SK-N-DZ (cell line): ENCODE measurements at regions not wholly inside any gene's neighbourhood (a gene's known extent, or its start where the extent isn't known, plus 50 kb on each side); places are given as distances from the start of the nearest gene placed in this dataset.
"Not testable (repeated sequence)": the region's sequence is repeated elsewhere in the genome, so short reads cannot be mapped to it uniquely, and the experiment has no call there.

Experiments used
- DNase-seq: peaks from one replicate; pipeline ENCODE4 v3.0.0-alpha.2; 2015; ENCODE audit warnings: low spot score
- small RNA-seq, 2 experiments: library from RNA; depleted of rRNA; stranded (forward); fragments of <200 nt; gene quantifications; one replicate each; pipeline ENCODE3, GENCODE V24; 2014

- DNase-seq, result not testable (repeated sequence)
These were observed 653.4 kb downstream of the TGIF2LX start for GRCh38 chrX:90575155-90575554.

GRCh38 chrX:90601921-90602320 lies 680.2 kb downstream of the TGIF2LX start:
- DNase-seq, result not testable (repeated sequence)

GRCh38 chrX:90605736-90606135 lies 684.0 kb downstream of the TGIF2LX start:
- not testable (repeated sequence) for DNase-seq

- DNase-seq, result no peak
These were observed 696.1 kb downstream of the TGIF2LX start for GRCh38 chrX:90617710-90618325.

- DNase-seq, result peak; percentile 0
These were observed 743.5 kb downstream of the TGIF2LX start for GRCh38 chrX:90665161-90665560.

GRCh38 chrX:90713552-90713951 lies 721.1 kb upstream of the PABPC5 start:
- not testable (repeated sequence) for DNase-seq

GRCh38 chrX:90737555-90737954 lies 697.1 kb upstream of the PABPC5 start:
- not testable (repeated sequence) for DNase-seq

GRCh38 chrX:90757619-90758018 lies 677.0 kb upstream of the PABPC5 start:
- DNase-seq, result not testable (repeated sequence)

GRCh38 chrX:90765482-90765881 lies 669.2 kb upstream of the PABPC5 start:
- not testable (repeated sequence) for DNase-seq

GRCh38 chrX:90780286-90780789 lies 654.3 kb upstream of the PABPC5 start:
- DNase-seq, result not testable (repeated sequence)

Small RNA genes in the stretch of these regions (small RNA-seq; reads per million reads assigned to genes)
- 0 reads per million in 2 experiments for gene RNU6-555P
